NCI-H2196 treated with DMSO at 0.1 percent for 48 hours (cell line): ENCODE measurements at regions not wholly inside any gene's neighbourhood (a gene's known extent, or its start where the extent isn't known, plus 50 kb on each side); places are given as distances from the start of the nearest gene placed in this dataset.

Experiments used
- DNase-seq: peaks from one replicate; lab custom pipeline; 2025; ENCODE audit not compliant: unreplicated experiment; lab: John Stamatoyannopoulos, UW

- DNase-seq = no peak
These were observed 276.3 kb upstream of the RAG2 start for GRCh38 chr11:36874291-36874690.

- no peak for DNase-seq
These were observed 272.3 kb upstream of the RAG2 start for GRCh38 chr11:36870361-36870760.

GRCh38 chr11:36868380-36868779 lies 270.3 kb upstream of the RAG2 start:
- no peak for DNase-seq

- DNase-seq = no peak
These were observed 267.8 kb upstream of the RAG2 start for GRCh38 chr11:36865846-36866245.

- DNase-seq = no peak
These were observed 256.8 kb upstream of the RAG2 start for GRCh38 chr11:36854875-36855274.

GRCh38 chr11:36848660-36849059 lies 250.6 kb upstream of the RAG2 start:
- no peak for DNase-seq

- no peak for DNase-seq
These were observed 242.3 kb upstream of the RAG2 start for GRCh38 chr11:36840378-36840777.

GRCh38 chr11:36837831-36838437 lies 239.9 kb upstream of the RAG2 start:
- DNase-seq = no peak

GRCh38 chr11:36825251-36825650 lies 227.2 kb upstream of the RAG2 start:
- no peak for DNase-seq

- DNase-seq = no peak
These were observed 226.3 kb upstream of the RAG2 start for GRCh38 chr11:36824349-36824748.

GRCh38 chr11:36822829-36823228 lies 224.8 kb upstream of the RAG2 start:
- no peak for DNase-seq

GRCh38 chr11:36818410-36818809 lies 220.4 kb upstream of the RAG2 start:
- DNase-seq = no peak

- DNase-seq = no peak
These were observed 219.4 kb upstream of the RAG2 start for GRCh38 chr11:36817336-36817965.

- no peak for DNase-seq
These were observed 211.3 kb upstream of the RAG2 start for GRCh38 chr11:36809303-36809702.

GRCh38 chr11:36807871-36808270 lies 209.8 kb upstream of the RAG2 start:
- DNase-seq = no peak

- no peak for DNase-seq
These were observed 205.0 kb upstream of the RAG2 start for GRCh38 chr11:36803084-36803483.

GRCh38 chr11:36792996-36793914 lies 195.2 kb upstream of the RAG2 start:
- DNase-seq = no peak

- DNase-seq = no peak
These were observed 193.9 kb upstream of the RAG2 start for GRCh38 chr11:36791957-36792356.

GRCh38 chr11:36790526-36790925 lies 192.5 kb upstream of the RAG2 start:
- DNase-seq = no peak

GRCh38 chr11:36783808-36784207 lies 185.8 kb upstream of the RAG2 start:
- DNase-seq = no peak

GRCh38 chr11:36779791-36780190 lies 181.8 kb upstream of the RAG2 start:
- DNase-seq = no peak

- DNase-seq = no peak
These were observed 179.3 kb upstream of the RAG2 start for GRCh38 chr11:36777311-36777710.
